Osteoblast (primary cell): ENCODE measurements at regions not wholly inside any gene's neighbourhood (a gene's known extent, or its start where the extent isn't known, plus 50 kb on each side); places are given as distances from the start of the nearest gene placed in this dataset.

Experiments used
- DNase-seq: peaks from one replicate; pipeline ENCODE4 v3.0.0; 2011; ENCODE audit warnings: low spot score, mixed read lengths; ENCODE audit not compliant: insufficient read length; ENCODE audit errors: missing footprints
- H2AFZ ChIP-seq: 2 replicates; pipeline ENCODE4 v1.6.0; 2011; ENCODE audit warnings: mild to moderate bottlenecking, low read length
- H3K27ac ChIP-seq: 2 replicates; pipeline ENCODE4 v1.5.1; 2011; ENCODE audit warnings: mild to moderate bottlenecking, low read depth, low read length, moderate library complexity
- H3K27me3 ChIP-seq: 2 replicates; pipeline ENCODE4 v1.6.0; 2012; ENCODE audit warnings: mild to moderate bottlenecking, control low read depth, inconsistent platforms, low read length, moderate library complexity; ENCODE audit not compliant: insufficient read depth
- H3K36me3 ChIP-seq: 2 replicates; pipeline ENCODE4 v1.5.1; 2011; ENCODE audit warnings: mild to moderate bottlenecking, low read length, control low read depth, moderate library complexity; ENCODE audit not compliant: insufficient read depth
- H3K4me1 ChIP-seq: 2 replicates; pipeline ENCODE4 v1.5.1; 2011; ENCODE audit warnings: mild to moderate bottlenecking, low read length, control low read depth, moderate library complexity; ENCODE audit not compliant: insufficient read depth
- H3K4me2 ChIP-seq: 2 replicates; pipeline ENCODE4 v1.6.0; 2011; ENCODE audit warnings: mild to moderate bottlenecking, low read length; ENCODE audit not compliant: insufficient read depth
- H3K4me3 ChIP-seq: fragments of 200-600 bp; sonication (generic); 3 replicates; pipeline ENCODE4 v1.5.1; 2012; ENCODE audit warnings: mild to moderate bottlenecking, low read length, inconsistent platforms; ENCODE audit not compliant: insufficient read depth
- H3K79me2 ChIP-seq: 2 replicates; pipeline ENCODE4 v1.6.0; 2012; ENCODE audit warnings: mild to moderate bottlenecking, low read length, control low read depth, inconsistent platforms; ENCODE audit not compliant: insufficient read depth
- H3K9me3 ChIP-seq: 2 replicates; pipeline ENCODE4 v1.5.1; 2011; ENCODE audit warnings: low read depth, low read length, control low read depth
- H4K20me1 ChIP-seq: 2 replicates; pipeline ENCODE4 v1.6.0; 2012; ENCODE audit warnings: mild to moderate bottlenecking, low read length, control low read depth; ENCODE audit not compliant: insufficient read depth
- CTCF ChIP-seq: IDR thresholded peaks from 2 replicates; pipeline ENCODE4 v1.5.1; 2011; ENCODE audit warnings: mild to moderate bottlenecking, low read depth, low read length, moderate library complexity; ENCODE audit errors: extremely low read depth

- Histone ChIP-seq H3K4me1 (no peaks in the 10 kb centered on the region), H3K9me3 (no peaks in the 10 kb centered on the region), H3K36me3 (no peaks in the 10 kb centered on the region), H3K4me3 (no peak overlapping the region), H3K27ac (no peak overlapping the region), H3K27me3 (no peaks in the 10 kb centered on the region), H3K79me2 (no peaks in the 10 kb centered on the region), H2AFZ (no peak overlapping the region), H3K4me2 (no peak overlapping the region), H4K20me1 (no peaks in the 10 kb centered on the region)
- DNase-seq, result no peak
- TF ChIP-seq CTCF, result no peak
These were observed 94.9 kb upstream of the SLC27A6 start for GRCh38 chr5:128870373-128870772.

DNA sequence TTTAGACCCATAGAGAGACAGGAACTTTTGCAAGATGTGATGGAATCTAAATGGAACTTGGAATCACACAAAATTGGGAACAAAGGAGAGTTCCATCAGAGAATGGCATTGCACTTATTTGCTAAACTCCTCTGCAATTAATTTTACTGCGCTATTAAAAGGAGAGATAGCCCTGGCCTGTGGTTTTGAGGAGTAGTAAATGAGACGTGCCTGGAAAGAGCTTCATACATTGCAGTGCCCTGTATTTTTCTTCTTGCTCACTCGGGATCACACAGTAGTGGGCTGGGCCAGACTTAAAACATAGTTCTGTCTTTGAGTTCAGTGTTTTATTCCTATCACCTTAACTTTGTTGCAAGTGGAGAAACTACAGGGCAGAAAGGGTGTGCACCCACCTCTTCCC is 94.4 kb upstream of the SLC27A6 start:
- Histone ChIP-seq H4K20me1 (no peaks in the 10 kb centered on the region), H3K27me3 (no peaks in the 10 kb centered on the region), H3K4me2 (no peak overlapping the region), H3K36me3 (no peaks in the 10 kb centered on the region), H3K79me2 (no peaks in the 10 kb centered on the region), H3K4me1 (no peaks in the 10 kb centered on the region), H2AFZ (no peak overlapping the region), H3K9me3 (no peaks in the 10 kb centered on the region), H3K4me3 (no peak overlapping the region), H3K27ac (no peak overlapping the region)
- no peak for TF ChIP-seq CTCF
- DNase-seq, result no peak

DNA sequence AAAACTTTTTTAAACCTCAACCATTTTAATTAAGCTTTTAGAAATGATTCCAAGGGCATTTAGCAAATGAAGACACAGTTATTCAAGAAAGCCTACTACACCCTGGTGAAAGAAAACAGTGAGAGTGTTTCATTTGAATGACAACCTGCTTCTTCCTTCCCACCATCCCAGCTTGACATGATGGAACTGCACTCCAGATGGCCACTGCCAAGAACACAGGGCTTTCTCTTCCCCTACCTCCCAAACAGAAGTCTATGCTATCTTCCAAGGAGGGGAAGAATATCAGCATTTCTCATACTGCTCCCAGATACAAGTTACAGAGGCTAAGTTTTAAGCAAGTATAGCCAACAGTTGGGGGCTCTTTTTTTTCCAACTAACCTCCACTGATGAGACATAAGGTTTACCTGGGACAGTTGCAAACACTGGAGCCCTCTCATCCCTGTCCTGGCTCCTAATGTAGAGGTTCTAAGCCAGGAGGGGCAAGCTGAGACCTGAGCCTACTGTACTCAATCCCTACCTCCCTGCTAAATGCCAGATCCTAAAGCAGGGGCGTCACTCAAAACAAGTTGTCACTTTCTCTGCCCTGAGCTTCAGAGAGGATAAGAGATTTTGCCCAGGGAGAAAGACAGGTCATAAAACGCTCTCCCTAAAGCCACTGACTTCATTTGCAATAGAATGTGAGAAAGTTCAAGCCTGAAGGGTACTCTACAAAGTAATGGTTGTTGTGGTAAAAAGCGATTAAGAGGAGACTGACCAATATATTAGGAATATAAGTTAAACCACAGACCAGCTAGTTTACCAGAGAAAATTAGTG is 88.5 kb upstream of the SLC27A6 start:
- Histone ChIP-seq H3K9me3 (no peaks in the 10 kb centered on the region), H4K20me1 (no peaks in the 10 kb centered on the region), H3K4me2 (no peak overlapping the region), H2AFZ (no peak overlapping the region), H3K36me3 (no peaks in the 10 kb centered on the region), H3K27ac (no peak overlapping the region), H3K4me3 (no peak overlapping the region), H3K4me1 (no peaks in the 10 kb centered on the region), H3K27me3 (no peaks in the 10 kb centered on the region), H3K79me2 (no peaks in the 10 kb centered on the region)
- no peak for DNase-seq
- no peak for TF ChIP-seq CTCF

- Histone ChIP-seq H3K4me1 (no peaks in the 10 kb centered on the region), H3K27me3 (no peaks in the 10 kb centered on the region), H3K4me2 (no peak overlapping the region), H4K20me1 (no peaks in the 10 kb centered on the region), H2AFZ (no peak overlapping the region), H3K4me3 (no peak overlapping the region), H3K79me2 (no peaks in the 10 kb centered on the region), H3K9me3 (no peaks in the 10 kb centered on the region), H3K36me3 (no peaks in the 10 kb centered on the region), H3K27ac (no peak overlapping the region)
- no peak for DNase-seq
- no peak for TF ChIP-seq CTCF
These were observed 87.8 kb upstream of the SLC27A6 start for GRCh38 chr5:128877476-128877875.
